KMS-11 (cell line): ENCODE measurements at regions not wholly inside any gene's neighbourhood (a gene's known extent, or its start where the extent isn't known, plus 50 kb on each side); places are given as distances from the start of the nearest gene placed in this dataset.

Experiments used
- H2AFZ ChIP-seq: fragments of 200-600 bp; sonication (generic); 2 replicates; pipeline ENCODE4 v1.6.1; 2016; ENCODE audit warnings: antibody characterized with exemption, mixed run types, low read depth
- H3K27ac ChIP-seq: fragments of 200-600 bp; sonication (generic); 2 replicates; pipeline ENCODE4 v1.6.1; 2016; ENCODE audit warnings: mild to moderate bottlenecking, mixed run types
- H3K27me3 ChIP-seq: fragments of 200-600 bp; sonication (generic); 2 replicates; pipeline ENCODE4 v1.6.1; 2017; ENCODE audit warnings: mild to moderate bottlenecking, low read depth, mixed run types, moderate library complexity; ENCODE audit not compliant: insufficient read depth
- H3K36me3 ChIP-seq: fragments of 200-600 bp; sonication (generic); 2 replicates; pipeline ENCODE4 v1.6.1; 2017; ENCODE audit warnings: mild to moderate bottlenecking, mixed run types; ENCODE audit not compliant: insufficient read depth
- H3K4me1 ChIP-seq: fragments of 200-600 bp; sonication (generic); 2 replicates; pipeline ENCODE4 v1.6.1; 2016; ENCODE audit warnings: mild to moderate bottlenecking, low read depth, mixed run types; ENCODE audit not compliant: poor library complexity, severe bottlenecking
- H3K4me2 ChIP-seq: fragments of 200-600 bp; sonication (generic); 2 replicates; pipeline ENCODE4 v1.7.0; 2016; ENCODE audit warnings: mild to moderate bottlenecking, mixed run types
- H3K4me3 ChIP-seq: fragments of 200-600 bp; sonication (generic); IDR thresholded peaks from 2 replicates; pipeline ENCODE4 v1.6.1; 2017; ENCODE audit warnings: low read depth, low read length, mixed read lengths; ENCODE audit not compliant: insufficient read depth
- H3K79me2 ChIP-seq: fragments of 200-600 bp; sonication (generic); 2 replicates; pipeline ENCODE4 v1.6.1; 2016; ENCODE audit warnings: low read depth, mixed run types; ENCODE audit not compliant: insufficient read depth
- H3K9ac ChIP-seq: fragments of 200-600 bp; sonication (generic); 2 replicates; pipeline ENCODE4 v1.6.1; 2016; ENCODE audit warnings: mild to moderate bottlenecking, mixed run types
- H4K20me1 ChIP-seq: fragments of 200-600 bp; sonication (generic); 2 replicates; pipeline ENCODE4 v1.6.1; 2016; ENCODE audit warnings: mild to moderate bottlenecking, mixed run types; ENCODE audit not compliant: insufficient read depth
- TF ChIP-seq, protein P1 (sequence below): fragments of 200-600 bp; sonication (generic); conservative IDR thresholded peaks from 2 replicates; pipeline ENCODE4 v1.6.1; 2017; ENCODE audit warnings: low read depth, mild to moderate bottlenecking, antibody characterized with exemption, low read length, moderate library complexity, mixed read lengths

DNA sequence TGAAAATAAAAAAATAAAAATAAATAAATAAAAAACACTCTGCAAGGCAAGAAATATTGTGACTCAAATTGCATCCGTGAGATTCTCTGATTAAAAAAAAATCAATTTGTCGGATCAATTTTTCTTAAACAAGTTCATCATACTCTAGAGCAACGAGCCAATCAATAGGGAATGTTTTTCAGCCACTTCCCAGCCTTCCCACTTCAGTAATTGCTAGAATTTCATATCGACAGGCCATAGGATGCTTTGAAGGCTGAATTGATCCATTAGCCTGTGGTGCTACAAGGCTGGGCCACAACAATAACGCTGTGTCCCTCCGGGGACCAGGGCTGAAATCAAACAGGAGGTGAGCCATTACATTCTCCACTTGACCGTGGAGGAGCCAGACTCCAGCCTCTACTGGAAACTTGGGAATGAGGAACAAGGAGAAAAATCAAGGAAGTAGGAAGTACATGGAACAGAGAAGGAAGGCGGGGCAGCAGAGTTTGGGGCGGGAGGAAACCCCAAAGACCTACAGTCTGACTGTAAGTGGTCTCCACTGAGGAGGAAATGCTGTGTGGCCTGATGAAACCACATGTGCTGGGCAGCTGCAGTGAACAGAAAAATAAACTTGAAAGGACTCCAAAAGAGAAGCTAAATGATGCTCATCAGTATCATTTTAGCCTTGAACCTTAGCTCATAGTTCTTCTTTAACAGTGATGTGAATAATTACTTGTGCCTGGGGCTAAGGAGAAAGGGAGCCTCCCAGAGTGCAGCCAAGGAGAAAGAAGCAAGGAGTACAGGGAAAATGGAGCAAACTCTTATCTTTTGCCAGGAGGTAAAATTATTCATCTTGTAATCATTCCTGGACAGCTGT lies 308.6 kb downstream of the TLE1 start:
- no peaks in the 10 kb centered on the region for H3K4me1 ChIP-seq
- H3K9ac ChIP-seq: no peak overlapping the region
- H3K4me2 ChIP-seq: no peak overlapping the region
- H2AFZ ChIP-seq: no peak overlapping the region
- no peak overlapping the region for H3K27ac ChIP-seq
- H3K4me3 ChIP-seq: no peak overlapping the region
- H3K36me3 ChIP-seq: no peaks in the 10 kb centered on the region
- no peaks in the 10 kb centered on the region for H3K79me2 ChIP-seq
- TF ChIP-seq, protein P1, sequence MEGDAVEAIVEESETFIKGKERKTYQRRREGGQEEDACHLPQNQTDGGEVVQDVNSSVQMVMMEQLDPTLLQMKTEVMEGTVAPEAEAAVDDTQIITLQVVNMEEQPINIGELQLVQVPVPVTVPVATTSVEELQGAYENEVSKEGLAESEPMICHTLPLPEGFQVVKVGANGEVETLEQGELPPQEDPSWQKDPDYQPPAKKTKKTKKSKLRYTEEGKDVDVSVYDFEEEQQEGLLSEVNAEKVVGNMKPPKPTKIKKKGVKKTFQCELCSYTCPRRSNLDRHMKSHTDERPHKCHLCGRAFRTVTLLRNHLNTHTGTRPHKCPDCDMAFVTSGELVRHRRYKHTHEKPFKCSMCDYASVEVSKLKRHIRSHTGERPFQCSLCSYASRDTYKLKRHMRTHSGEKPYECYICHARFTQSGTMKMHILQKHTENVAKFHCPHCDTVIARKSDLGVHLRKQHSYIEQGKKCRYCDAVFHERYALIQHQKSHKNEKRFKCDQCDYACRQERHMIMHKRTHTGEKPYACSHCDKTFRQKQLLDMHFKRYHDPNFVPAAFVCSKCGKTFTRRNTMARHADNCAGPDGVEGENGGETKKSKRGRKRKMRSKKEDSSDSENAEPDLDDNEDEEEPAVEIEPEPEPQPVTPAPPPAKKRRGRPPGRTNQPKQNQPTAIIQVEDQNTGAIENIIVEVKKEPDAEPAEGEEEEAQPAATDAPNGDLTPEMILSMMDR: no peak
- no peaks in the 10 kb centered on the region for H3K27me3 ChIP-seq
- H4K20me1 ChIP-seq: no peaks in the 10 kb centered on the region

DNA sequence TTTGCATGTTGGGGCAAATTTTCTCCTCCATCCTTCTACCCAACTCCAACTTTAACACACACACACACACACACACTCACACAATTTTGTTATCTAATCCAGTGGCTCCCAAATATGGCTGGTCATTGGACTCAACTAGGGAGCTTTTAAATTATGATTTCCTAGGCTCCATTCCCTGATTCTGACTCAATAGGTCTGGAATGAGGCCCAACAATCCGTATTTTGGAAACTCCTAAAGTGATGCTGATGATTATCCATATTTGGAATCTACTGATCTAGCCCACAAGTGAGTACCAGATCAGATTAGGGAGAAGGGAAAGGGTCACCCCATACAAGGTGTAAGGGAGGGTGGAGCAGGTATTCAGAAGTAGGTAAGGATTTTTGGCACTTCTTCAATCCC lies 309.7 kb downstream of the TLE1 start:
- no peak overlapping the region for H3K27ac ChIP-seq
- TF ChIP-seq, protein P1: no peak
- no peak overlapping the region for H2AFZ ChIP-seq
- H3K4me3 ChIP-seq: no peak overlapping the region
- no peaks in the 10 kb centered on the region for H4K20me1 ChIP-seq
- H3K27me3 ChIP-seq: no peaks in the 10 kb centered on the region
- H3K4me1 ChIP-seq: peaks cover 3% of the 10 kb centered on the region
- no peaks in the 10 kb centered on the region for H3K79me2 ChIP-seq
- no peak overlapping the region for H3K4me2 ChIP-seq
- no peaks in the 10 kb centered on the region for H3K36me3 ChIP-seq
- no peak overlapping the region for H3K9ac ChIP-seq

DNA sequence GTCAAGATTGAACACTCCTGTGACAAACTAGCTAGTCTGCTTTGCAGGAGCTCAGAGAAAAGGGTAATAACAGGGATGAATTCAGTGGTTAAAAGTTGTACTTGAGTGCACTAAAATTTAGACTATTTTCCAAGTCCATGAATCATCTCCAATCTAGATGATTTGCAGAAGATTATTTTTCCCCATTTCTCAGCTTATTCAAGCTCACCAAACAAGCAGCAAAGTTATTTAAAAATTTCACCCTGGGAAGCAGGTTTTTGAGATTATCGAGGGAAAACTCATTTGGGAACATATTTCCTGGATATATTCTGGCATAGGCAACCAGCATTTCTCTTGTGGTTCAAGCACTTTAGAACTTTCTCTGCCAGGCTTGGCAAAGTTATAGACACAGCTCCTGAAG lies 311.4 kb downstream of the TLE1 start:
- peaks cover 7% of the 10 kb centered on the region for H3K4me1 ChIP-seq
- H3K4me2 ChIP-seq: no peak overlapping the region
- no peak overlapping the region for H2AFZ ChIP-seq
- no peak overlapping the region for H3K4me3 ChIP-seq
- no peaks in the 10 kb centered on the region for H4K20me1 ChIP-seq
- no peak overlapping the region for H3K9ac ChIP-seq
- TF ChIP-seq, protein P1: no peak
- no peak overlapping the region for H3K27ac ChIP-seq
- H3K27me3 ChIP-seq: no peaks in the 10 kb centered on the region
- H3K79me2 ChIP-seq: no peaks in the 10 kb centered on the region
- H3K36me3 ChIP-seq: no peaks in the 10 kb centered on the region

DNA sequence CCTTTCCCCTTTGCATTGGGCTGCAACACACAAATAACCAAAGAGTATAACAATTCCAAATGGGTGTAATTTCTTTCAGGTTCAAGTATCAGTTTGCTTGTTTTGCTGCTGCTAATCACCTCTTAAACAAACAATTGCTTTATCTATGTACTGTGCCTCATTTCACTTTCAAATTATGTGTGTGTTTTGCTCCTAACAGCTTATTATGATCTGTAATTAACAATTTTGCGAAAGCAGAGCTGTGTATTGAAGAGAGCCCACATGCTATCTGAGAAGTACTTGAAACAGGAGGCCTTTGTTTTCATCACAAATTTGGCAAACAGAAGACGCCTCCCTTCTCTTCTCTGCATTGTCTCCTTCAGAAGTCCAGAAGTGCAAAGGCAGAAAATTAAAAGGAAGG lies 312.0 kb downstream of the TLE1 start:
- Histone ChIP-seq H3K4me1 (peaks cover 7% of the 10 kb centered on the region), H3K79me2 (no peaks in the 10 kb centered on the region), H3K4me3 (no peak overlapping the region), H3K27me3 (no peaks in the 10 kb centered on the region), H3K36me3 (no peaks in the 10 kb centered on the region), H3K27ac (no peak overlapping the region), H3K4me2 (no peak overlapping the region), H3K9ac (no peak overlapping the region), H4K20me1 (no peaks in the 10 kb centered on the region), H2AFZ (no peak overlapping the region)
- TF ChIP-seq, protein P1: no peak
